DMS53 (cell line): ENCODE measurements at regions not wholly inside any gene's neighbourhood (a gene's known extent, or its start where the extent isn't known, plus 50 kb on each side); places are given as distances from the start of the nearest gene placed in this dataset.
"Not testable (repeated sequence)": the region's sequence is repeated elsewhere in the genome, so short reads cannot be mapped to it uniquely, and the experiment has no call there.

Source experiments
- DNase-seq: peaks from one replicate; lab custom pipeline; 2025; lab: John Stamatoyannopoulos, UW

- DNase-seq, result no peak
Measured at GRCh38 chr7:126178865-126179264, 1073.9 kb downstream of the GRM8 start.

- DNase-seq, result no peak
Measured at GRCh38 chr7:126177782-126178181, 1075.0 kb downstream of the GRM8 start.

- DNase-seq, result no peak
Measured at GRCh38 chr7:126166645-126167044, 1086.1 kb downstream of the GRM8 start.

GRCh38 chr7:126163647-126164046, 1089.1 kb downstream of the GRM8 start:
- no peak for DNase-seq

- DNase-seq, result no peak
Measured at GRCh38 chr7:126157391-126157790, 1095.3 kb downstream of the GRM8 start.

GRCh38 chr7:126150278-126150958, 1102.3 kb downstream of the GRM8 start:
- no peak for DNase-seq

- DNase-seq, result no peak
Measured at GRCh38 chr7:126140858-126141466, 1111.8 kb downstream of the GRM8 start.

- no peak for DNase-seq
Measured at GRCh38 chr7:126119981-126120380, 1132.8 kb downstream of the GRM8 start.

- no peak for DNase-seq
Measured at GRCh38 chr7:126103582-126103981, 1149.2 kb downstream of the GRM8 start.

GRCh38 chr7:126083014-126083413, 1153.4 kb upstream of the POT1 start:
- DNase-seq, result no peak

GRCh38 chr7:126079581-126079980, 1150.0 kb upstream of the POT1 start:
- no peak for DNase-seq

- no peak for DNase-seq
Measured at GRCh38 chr7:126079151-126079550, 1149.5 kb upstream of the POT1 start.

- no peak for DNase-seq
Measured at GRCh38 chr7:126065766-126066165, 1136.1 kb upstream of the POT1 start.

GRCh38 chr7:126057979-126058378, 1128.4 kb upstream of the POT1 start:
- no peak for DNase-seq

GRCh38 chr7:126056613-126057012, 1127.0 kb upstream of the POT1 start:
- not testable (repeated sequence) for DNase-seq

- DNase-seq, result no peak
Measured at GRCh38 chr7:126052229-126052628, 1122.6 kb upstream of the POT1 start.

GRCh38 chr7:126044662-126045061, 1115.0 kb upstream of the POT1 start:
- no peak for DNase-seq

- DNase-seq, result no peak
Measured at GRCh38 chr7:126041472-126041871, 1111.8 kb upstream of the POT1 start.

GRCh38 chr7:126040114-126041045, 1110.8 kb upstream of the POT1 start:
- DNase-seq, result peak; percentile 37

- no peak for DNase-seq
Measured at GRCh38 chr7:126026421-126027088, 1096.9 kb upstream of the POT1 start.

GRCh38 chr7:126022452-126022851, 1092.8 kb upstream of the POT1 start:
- DNase-seq, result no peak

GRCh38 chr7:126016722-126017121, 1087.1 kb upstream of the POT1 start:
- DNase-seq, result no peak
